Superior temporal gyrus (tissue), 1 donor: ENCODE measurements at regions not wholly inside any gene's neighbourhood (a gene's known extent, or its start where the extent isn't known, plus 50 kb on each side); places are given as distances from the start of the nearest gene placed in this dataset.

ENCODE experiments used
- DNase-seq: peaks from one replicate; pipeline ENCODE4 v3.0.0-alpha.2; 2016; ENCODE audit errors: extremely low spot score

DNA sequence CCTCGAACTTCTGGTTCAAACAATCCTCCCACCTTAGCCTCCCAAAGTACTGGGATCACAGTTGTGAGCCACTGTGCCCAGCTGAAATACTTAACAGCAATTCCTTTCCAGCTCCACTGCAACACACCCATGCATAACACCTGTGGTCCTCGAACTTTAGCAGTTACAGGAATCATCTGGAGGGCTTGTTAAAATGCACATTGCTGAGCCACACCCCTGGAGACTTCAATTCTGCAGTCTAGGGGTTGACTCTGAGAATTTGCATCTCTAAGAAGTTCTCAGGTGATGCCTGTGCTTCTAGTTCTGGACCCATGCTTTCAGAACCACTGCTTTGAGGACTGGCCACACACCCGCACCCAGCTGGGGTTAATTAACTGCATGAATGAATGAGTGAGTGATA, 53.1 kb upstream of the UBL3 start:
- no peak for DNase-seq

DNA sequence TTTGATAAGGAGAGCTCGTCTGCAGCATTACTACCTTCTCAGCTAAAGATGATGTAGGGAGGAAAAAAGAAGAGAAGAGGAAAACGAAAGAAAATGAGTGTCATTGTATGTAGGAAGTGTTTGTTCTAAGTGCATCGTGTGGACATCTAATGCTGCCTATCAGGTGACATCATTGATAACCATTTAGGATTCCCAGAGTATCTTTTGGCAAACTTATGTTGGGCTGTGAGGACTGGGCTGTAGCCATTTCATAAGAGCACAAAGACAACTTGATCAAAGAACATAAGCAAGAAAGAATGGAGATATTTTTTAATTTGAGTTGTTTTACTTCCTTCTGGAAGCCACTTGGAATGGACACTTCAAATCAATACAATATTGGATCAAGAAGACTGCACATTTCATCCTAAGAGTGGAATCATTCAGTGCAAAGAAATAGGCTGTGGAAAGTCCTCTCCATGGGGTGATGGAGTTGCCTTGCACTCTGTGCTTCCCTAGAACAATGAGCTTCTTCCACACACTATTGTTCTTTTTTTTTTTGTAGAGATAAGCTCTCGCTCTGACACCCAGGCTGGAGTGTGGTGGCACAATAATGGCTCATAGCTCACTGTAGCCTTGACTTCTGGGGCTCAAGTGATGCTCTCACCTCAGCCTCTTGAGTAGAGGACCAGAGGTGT, 52.4 kb upstream of the UBL3 start:
- DNase-seq, result peak; percentile 42

DNA sequence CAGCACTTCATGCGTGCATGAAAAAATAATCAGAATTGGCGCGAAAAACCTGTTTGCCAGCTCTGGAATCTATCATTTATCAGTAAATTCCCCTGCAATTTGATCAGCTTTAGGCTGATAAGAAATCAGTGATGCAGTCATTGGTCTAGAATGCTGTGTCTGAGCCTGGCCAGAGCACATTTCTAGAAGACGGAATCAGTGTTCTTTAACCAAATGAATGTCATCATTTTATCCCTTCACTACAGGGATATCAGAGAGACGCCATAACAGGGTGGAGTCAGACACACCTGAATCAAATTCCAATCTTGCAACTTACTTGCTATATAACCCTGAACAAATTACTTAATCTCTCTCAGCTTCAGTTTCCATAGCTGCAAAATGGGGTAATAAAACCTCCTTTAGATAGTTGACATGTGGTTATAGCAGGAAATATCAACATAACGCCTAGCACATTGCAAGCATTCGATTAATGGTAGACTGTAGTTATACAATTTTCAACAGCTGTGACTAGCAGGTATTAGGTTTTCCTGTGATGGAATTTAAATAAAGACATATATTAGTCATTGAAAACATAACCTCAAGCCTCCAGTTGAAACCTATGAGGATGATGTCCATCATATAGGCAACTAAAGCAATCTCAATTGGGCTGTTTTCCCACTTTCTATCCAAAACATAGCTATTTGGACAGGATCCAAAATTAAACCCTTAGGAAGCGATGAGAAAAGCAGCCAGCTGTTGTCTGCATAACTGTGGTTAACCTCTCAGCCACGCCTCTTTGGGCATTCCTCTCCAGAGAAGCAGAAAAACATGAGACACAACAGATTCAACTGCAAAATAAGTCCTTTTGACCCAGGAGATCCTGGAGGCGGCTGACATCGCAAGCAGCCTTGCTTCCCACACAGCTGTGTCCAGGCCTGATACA, 51.6 kb upstream of the UBL3 start:
- DNase-seq, result no peak
